DND-41 (cell line): ENCODE measurements at regions not wholly inside any gene's neighbourhood (a gene's known extent, or its start where the extent isn't known, plus 50 kb on each side); places are given as distances from the start of the nearest gene placed in this dataset.

Source experiments
- ATAC-seq: fragments of 200-7000 bp; cut with Tn5 transposase; 3 replicates; pipeline ENCODE4 v1.9.1; 2021; ENCODE audit warnings: low read depth; ENCODE audit not compliant: insufficient read depth
- DNase-seq: peaks from one replicate; pipeline ENCODE4 v3.0.0-alpha.2; 2020
- H2AFZ ChIP-seq: 2 replicates; pipeline ENCODE4 v1.6.0; 2012; ENCODE audit warnings: low read depth, low read length
- H3K27ac ChIP-seq: 2 replicates; pipeline ENCODE4 v1.5.1; 2012; ENCODE audit warnings: low read length, inconsistent platforms
- H3K27me3 ChIP-seq: fragments of 200-600 bp; sonication (generic); 2 replicates; pipeline ENCODE4 v1.6.0; 2012; ENCODE audit warnings: low read length, mild to moderate bottlenecking, inconsistent platforms; ENCODE audit not compliant: insufficient read depth, poor library complexity
- H3K36me3 ChIP-seq: 2 replicates; pipeline ENCODE4 v1.5.1; 2012; ENCODE audit warnings: low read length, inconsistent platforms; ENCODE audit not compliant: insufficient read depth
- H3K4me1 ChIP-seq: 2 replicates; pipeline ENCODE4 v1.5.1; 2012; ENCODE audit warnings: mild to moderate bottlenecking, low read length; ENCODE audit not compliant: insufficient read depth
- H3K4me2 ChIP-seq: 2 replicates; pipeline ENCODE4 v1.6.0; 2012; ENCODE audit warnings: mild to moderate bottlenecking, moderate library complexity, low read length, inconsistent platforms; ENCODE audit not compliant: insufficient read depth
- H3K4me3 ChIP-seq, 2 experiments: fragments of 200-600 bp in 1 of 2; shearing (Covaris generic) in 1 of 2; 2 replicates each; pipeline ENCODE4 v1.5.1; 2012 to 2016; ENCODE audit warnings: inconsistent platforms in 2 of 2, low read length in 2 of 2, mild to moderate bottlenecking in 2 of 2, low read depth in 1 of 2, moderate library complexity in 1 of 2
- H3K79me2 ChIP-seq: 2 replicates; pipeline ENCODE4 v1.6.0; 2012; ENCODE audit warnings: low read length, inconsistent platforms; ENCODE audit not compliant: insufficient read depth
- H3K9ac ChIP-seq: 2 replicates; pipeline ENCODE4 v1.6.0; 2012; ENCODE audit warnings: low read depth, mild to moderate bottlenecking, inconsistent platforms, low read length, moderate library complexity
- H3K9me3 ChIP-seq: 2 replicates; pipeline ENCODE4 v1.5.1; 2012; ENCODE audit warnings: low read length, moderate library complexity, mild to moderate bottlenecking, inconsistent platforms; ENCODE audit not compliant: insufficient read depth, severe bottlenecking
- H4K20me1 ChIP-seq: 2 replicates; pipeline ENCODE4 v1.6.0; 2012; ENCODE audit warnings: low read length; ENCODE audit not compliant: insufficient read depth
- EZH2 ChIP-seq: IDR thresholded peaks from 3 replicates; pipeline ENCODE4 v1.6.1; 2012; ENCODE audit warnings: borderline replicate concordance, low read depth, mild to moderate bottlenecking, moderate library complexity, low read length, inconsistent platforms; ENCODE audit not compliant: severe bottlenecking
- TF ChIP-seq, protein P1 (sequence below): IDR thresholded peaks from 2 replicates; pipeline ENCODE4 v1.5.1; 2012; ENCODE audit warnings: borderline replicate concordance, low read length, moderate library complexity, mild to moderate bottlenecking; ENCODE audit not compliant: poor library complexity, severe bottlenecking; ENCODE audit errors: extremely low read depth

DNA sequence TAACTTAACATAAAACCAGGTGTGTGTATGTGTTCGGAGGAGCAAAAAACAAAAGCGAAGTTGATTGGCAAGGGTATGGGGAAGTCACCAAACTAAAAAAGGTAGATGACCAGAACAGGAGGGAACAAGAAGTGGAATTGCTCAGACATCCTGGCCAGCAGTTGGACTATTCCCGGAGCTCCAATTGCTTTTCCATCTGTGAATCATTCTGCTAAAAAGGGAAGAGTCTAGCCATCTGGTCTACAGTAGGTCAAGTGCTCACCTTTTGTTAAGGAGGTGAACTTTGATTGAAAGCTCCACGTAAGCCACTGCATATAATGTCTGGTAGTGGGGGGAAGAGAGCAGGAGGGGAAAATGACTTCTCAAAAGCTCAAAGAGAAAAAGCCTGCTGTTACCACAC, 50.0 kb upstream of the BET1 start:
- ATAC-seq: no peak
- Histone ChIP-seq H3K36me3 (no peaks in the 10 kb centered on the region), H3K4me2 (no peak overlapping the region), H3K79me2 (no peaks in the 10 kb centered on the region), H3K9ac (no peak overlapping the region), H3K27me3 (peaks cover 3% of the 10 kb centered on the region), H3K27ac (no peak overlapping the region), H3K9me3 (no peaks in the 10 kb centered on the region), H3K4me3 (no peak overlapping the region), H2AFZ (no peak overlapping the region), H4K20me1 (no peaks in the 10 kb centered on the region), H3K4me1 (no peaks in the 10 kb centered on the region)
- no peak for DNase-seq
- no peak for TF ChIP-seq EZH2
- TF ChIP-seq, protein P1, sequence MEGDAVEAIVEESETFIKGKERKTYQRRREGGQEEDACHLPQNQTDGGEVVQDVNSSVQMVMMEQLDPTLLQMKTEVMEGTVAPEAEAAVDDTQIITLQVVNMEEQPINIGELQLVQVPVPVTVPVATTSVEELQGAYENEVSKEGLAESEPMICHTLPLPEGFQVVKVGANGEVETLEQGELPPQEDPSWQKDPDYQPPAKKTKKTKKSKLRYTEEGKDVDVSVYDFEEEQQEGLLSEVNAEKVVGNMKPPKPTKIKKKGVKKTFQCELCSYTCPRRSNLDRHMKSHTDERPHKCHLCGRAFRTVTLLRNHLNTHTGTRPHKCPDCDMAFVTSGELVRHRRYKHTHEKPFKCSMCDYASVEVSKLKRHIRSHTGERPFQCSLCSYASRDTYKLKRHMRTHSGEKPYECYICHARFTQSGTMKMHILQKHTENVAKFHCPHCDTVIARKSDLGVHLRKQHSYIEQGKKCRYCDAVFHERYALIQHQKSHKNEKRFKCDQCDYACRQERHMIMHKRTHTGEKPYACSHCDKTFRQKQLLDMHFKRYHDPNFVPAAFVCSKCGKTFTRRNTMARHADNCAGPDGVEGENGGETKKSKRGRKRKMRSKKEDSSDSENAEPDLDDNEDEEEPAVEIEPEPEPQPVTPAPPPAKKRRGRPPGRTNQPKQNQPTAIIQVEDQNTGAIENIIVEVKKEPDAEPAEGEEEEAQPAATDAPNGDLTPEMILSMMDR: no peak

- H3K27me3 ChIP-seq: peaks cover 1% of the 10 kb centered on the region
- H3K9me3 ChIP-seq: no peaks in the 10 kb centered on the region
- H3K4me2 ChIP-seq: no peak overlapping the region
- H3K4me1 ChIP-seq: no peaks in the 10 kb centered on the region
- DNase-seq: no peak
- H3K4me3 ChIP-seq: no peak overlapping the region
- H3K36me3 ChIP-seq: no peaks in the 10 kb centered on the region
- no peak overlapping the region for H2AFZ ChIP-seq
- ATAC-seq: no peak
- no peaks in the 10 kb centered on the region for H4K20me1 ChIP-seq
- no peaks in the 10 kb centered on the region for H3K79me2 ChIP-seq
- H3K9ac ChIP-seq: no peak overlapping the region
- no peak overlapping the region for H3K27ac ChIP-seq
- TF ChIP-seq, protein P1: no peak
- no peak for TF ChIP-seq EZH2
Measured at GRCh38 chr7:94055963-94056362, 51.8 kb upstream of the BET1 start.

- no peak overlapping the region for H3K27ac ChIP-seq
Measured at GRCh38 chr7:94056796-94057207, 52.6 kb upstream of the BET1 start.

More at GRCh38 chr7:94056796-94057207, 52.6 kb upstream of the BET1 start:
- no peaks in the 10 kb centered on the region for H3K9me3 ChIP-seq
- no peaks in the 10 kb centered on the region for H3K36me3 ChIP-seq
- no peak for DNase-seq
- H3K4me2 ChIP-seq: no peak overlapping the region
- no peak for TF ChIP-seq EZH2
- TF ChIP-seq, protein P1: no peak
- no peak for ATAC-seq
- no peaks in the 10 kb centered on the region for H3K4me1 ChIP-seq
- H2AFZ ChIP-seq: no peak overlapping the region
- no peak overlapping the region for H3K4me3 ChIP-seq
- H4K20me1 ChIP-seq: no peaks in the 10 kb centered on the region
- no peaks in the 10 kb centered on the region for H3K79me2 ChIP-seq
- H3K27me3 ChIP-seq: no peaks in the 10 kb centered on the region
- H3K9ac ChIP-seq: no peak overlapping the region
